IPS-15b (cell line): ENCODE measurements at regions not wholly inside any gene's neighbourhood (a gene's known extent, or its start where the extent isn't known, plus 50 kb on each side); places are given as distances from the start of the nearest gene placed in this dataset.
"Not testable (repeated sequence)": the region's sequence is repeated elsewhere in the genome, so short reads cannot be mapped to it uniquely, and the experiment has no call there.

Source experiments
- H3K27me3 ChIP-seq: one replicate; pipeline ENCODE4 v1.6.1; 2013; ENCODE audit warnings: low read length; ENCODE audit not compliant: control insufficient read depth, insufficient read depth
- H3K36me3 ChIP-seq: one replicate; pipeline ENCODE4 v1.6.1; 2013; ENCODE audit warnings: low read length; ENCODE audit not compliant: control insufficient read depth, insufficient read depth
- H3K4me1 ChIP-seq: one replicate; pipeline ENCODE4 v1.6.1; 2013; ENCODE audit warnings: mild to moderate bottlenecking, low read length; ENCODE audit not compliant: control insufficient read depth, insufficient read depth
- H3K4me3 ChIP-seq: one replicate; pipeline ENCODE4 v1.5.1; 2013; ENCODE audit warnings: low read depth, low read length
- H3K9ac ChIP-seq: one replicate; pipeline ENCODE4 v1.6.1; 2013; ENCODE audit warnings: low read depth, mild to moderate bottlenecking, low read length
- H3K9me3 ChIP-seq: one replicate; pipeline ENCODE4 v1.6.1; 2013; ENCODE audit warnings: mild to moderate bottlenecking, low read length; ENCODE audit not compliant: control insufficient read depth, insufficient read depth

- no peaks in the 10 kb centered on the region for H3K4me1 ChIP-seq
- H3K36me3 ChIP-seq, result no peaks in the 10 kb centered on the region
- H3K9ac ChIP-seq, result no peak overlapping the region
- H3K9me3 ChIP-seq, result no peaks in the 10 kb centered on the region
- no peak overlapping the region for H3K4me3 ChIP-seq
- no peaks in the 10 kb centered on the region for H3K27me3 ChIP-seq
Observed at GRCh38 chr10:35940141-35941041, 298.3 kb upstream of the FZD8 start.

- Histone ChIP-seq H3K9ac (no peak overlapping the region), H3K9me3 (no peaks in the 10 kb centered on the region), H3K4me1 (no peaks in the 10 kb centered on the region), H3K4me3 (no peak overlapping the region), H3K27me3 (no peaks in the 10 kb centered on the region), H3K36me3 (no peaks in the 10 kb centered on the region)
Observed at GRCh38 chr10:35938160-35938559, 296.1 kb upstream of the FZD8 start.

GRCh38 chr10:35937546-35937945 is 295.4 kb upstream of the FZD8 start:
- H3K9me3 ChIP-seq, result no peaks in the 10 kb centered on the region
- H3K27me3 ChIP-seq, result no peaks in the 10 kb centered on the region
- H3K36me3 ChIP-seq, result no peaks in the 10 kb centered on the region
- H3K4me1 ChIP-seq, result no peaks in the 10 kb centered on the region
- no peak overlapping the region for H3K4me3 ChIP-seq
- H3K9ac ChIP-seq, result no peak overlapping the region

- Histone ChIP-seq H3K9ac (no peak overlapping the region), H3K4me3 (no peak overlapping the region), H3K27me3 (no peaks in the 10 kb centered on the region)
Observed at GRCh38 chr10:35934642-35934995, 292.5 kb upstream of the FZD8 start.

GRCh38 chr10:35933940-35934641 is 292.0 kb upstream of the FZD8 start:
- H3K27me3 ChIP-seq, result no peaks in the 10 kb centered on the region

More at GRCh38 chr10:35934642-35934995, 292.5 kb upstream of the FZD8 start:
- H3K9me3 ChIP-seq, result no peaks in the 10 kb centered on the region
- H3K4me1 ChIP-seq, result no peaks in the 10 kb centered on the region
- H3K36me3 ChIP-seq, result no peaks in the 10 kb centered on the region

GRCh38 chr10:35933491-35933890 is 291.4 kb upstream of the FZD8 start:
- Histone ChIP-seq H3K4me1 (no peaks in the 10 kb centered on the region), H3K4me3 (no peak overlapping the region), H3K9me3 (no peaks in the 10 kb centered on the region), H3K27me3 (no peaks in the 10 kb centered on the region), H3K9ac (no peak overlapping the region), H3K36me3 (no peaks in the 10 kb centered on the region)

More at GRCh38 chr10:35933940-35934641, 292.0 kb upstream of the FZD8 start:
- no peak overlapping the region for H3K4me3 ChIP-seq
- no peaks in the 10 kb centered on the region for H3K9me3 ChIP-seq
- no peak overlapping the region for H3K9ac ChIP-seq
- no peaks in the 10 kb centered on the region for H3K4me1 ChIP-seq
- H3K36me3 ChIP-seq, result no peaks in the 10 kb centered on the region

GRCh38 chr10:35929962-35930361 is 287.9 kb upstream of the FZD8 start:
- H3K27me3 ChIP-seq, H3K9ac ChIP-seq, H3K4me1 ChIP-seq, H3K36me3 ChIP-seq, H3K9me3 ChIP-seq, H3K4me3 ChIP-seq: not testable (repeated sequence)

- no peaks in the 10 kb centered on the region for H3K9me3 ChIP-seq
Observed at GRCh38 chr10:35928748-35929147, 286.7 kb upstream of the FZD8 start.

GRCh38 chr10:35927990-35928488 is 285.9 kb upstream of the FZD8 start:
- H3K36me3 ChIP-seq, result no peaks in the 10 kb centered on the region
- H3K9me3 ChIP-seq, result no peaks in the 10 kb centered on the region
- no peak overlapping the region for H3K9ac ChIP-seq
- H3K27me3 ChIP-seq, result no peaks in the 10 kb centered on the region
- H3K4me1 ChIP-seq, result peaks cover 8% of the 10 kb centered on the region
- no peak overlapping the region for H3K4me3 ChIP-seq

More at GRCh38 chr10:35928748-35929147, 286.7 kb upstream of the FZD8 start:
- Histone ChIP-seq H3K4me3 (no peak overlapping the region), H3K4me1 (peaks cover 8% of the 10 kb centered on the region), H3K36me3 (no peaks in the 10 kb centered on the region), H3K9ac (no peak overlapping the region), H3K27me3 (no peaks in the 10 kb centered on the region)

- H3K4me1 ChIP-seq, result peaks cover 8% of the 10 kb centered on the region
- H3K9ac ChIP-seq, result no peak overlapping the region
- no peak overlapping the region for H3K4me3 ChIP-seq
- no peaks in the 10 kb centered on the region for H3K36me3 ChIP-seq
- no peaks in the 10 kb centered on the region for H3K9me3 ChIP-seq
- no peaks in the 10 kb centered on the region for H3K27me3 ChIP-seq
Observed at GRCh38 chr10:35927341-35927740, 285.2 kb upstream of the FZD8 start.

GRCh38 chr10:35926846-35927245 is 284.8 kb upstream of the FZD8 start:
- Histone ChIP-seq H3K36me3 (no peaks in the 10 kb centered on the region), H3K9me3 (no peaks in the 10 kb centered on the region), H3K4me1 (peaks cover 8% of the 10 kb centered on the region), H3K9ac (no peak overlapping the region), H3K27me3 (no peaks in the 10 kb centered on the region), H3K4me3 (no peak overlapping the region)

GRCh38 chr10:35925493-35925892 is 283.4 kb upstream of the FZD8 start:
- Histone ChIP-seq H3K27me3 (no peaks in the 10 kb centered on the region), H3K9ac (no peak overlapping the region), H3K36me3 (no peaks in the 10 kb centered on the region), H3K4me3 (no peak overlapping the region), H3K9me3 (no peaks in the 10 kb centered on the region), H3K4me1 (peaks cover 8% of the 10 kb centered on the region)
